Muscle of arm (tissue), 1 donor: ENCODE measurements at regions not wholly inside any gene's neighbourhood (a gene's known extent, or its start where the extent isn't known, plus 50 kb on each side); places are given as distances from the start of the nearest gene placed in this dataset.

Source experiments
- DNase-seq: peaks from one replicate; pipeline ENCODE4 v3.0.0-alpha.2; 2013

GRCh38 chr20:37455659-37456058, 65.4 kb upstream of the NNAT start:
- DNase-seq = no peak

GRCh38 chr20:37456948-37457347, 64.1 kb upstream of the NNAT start:
- no peak for DNase-seq

- peak; percentile 49 for DNase-seq
These were observed 63.1 kb upstream of the NNAT start for GRCh38 chr20:37457921-37458320.

GRCh38 chr20:37458761-37459160, 62.3 kb upstream of the NNAT start:
- no peak for DNase-seq

GRCh38 chr20:37461405-37461804, 59.6 kb upstream of the NNAT start:
- no peak for DNase-seq

GRCh38 chr20:37463726-37464494, 57.1 kb upstream of the NNAT start:
- peak; percentile 70 for DNase-seq

GRCh38 chr20:37464611-37465010, 56.4 kb upstream of the NNAT start:
- no peak for DNase-seq
